Endothelial cell of umbilical vein (primary cell): ENCODE measurements at regions not wholly inside any gene's neighbourhood (a gene's known extent, or its start where the extent isn't known, plus 50 kb on each side); places are given as distances from the start of the nearest gene placed in this dataset.

Source experiments
- BruUV-seq: library from RNA; stranded (reverse); fragments of 400-500 nt; replicated peaks from 2 replicates; lab custom pipeline; 2021; lab: Mats Ljungman, UMichigan
- CTCF ChIA-PET: fragments of 300-600, 350-600 bp; sonication (Branson Sonifier 250); formaldehyde crosslinking; loops from one replicate; lab custom pipeline; 2021; ENCODE audit warnings: antibody characterized with exemption, inconsistent platforms; lab: Charles Lee
- POLR2A ChIA-PET: fragments of 300-600, 350-600 bp; sonication (Branson Sonifier 250); formaldehyde crosslinking; loops from one replicate; lab custom pipeline; 2021; ENCODE audit warnings: antibody characterized with exemption, inconsistent platforms; lab: Charles Lee
- DNase-seq: peaks from one replicate; pipeline ENCODE4 v3.0.0-alpha.2; 2011; ENCODE audit warnings: low read depth, low spot score
- FAIRE-seq: peaks from 2 replicates; lab custom pipeline; 2011; peaks lifted over from hg19 to GRCh38; lab: Jason Lieb, UNC
- H2AFZ ChIP-seq: 2 replicates; pipeline ENCODE4 v1.6.0; 2012; ENCODE audit warnings: low read depth, low read length, control low read depth, inconsistent platforms
- H3K27ac ChIP-seq: 2 replicates; pipeline ENCODE4 v1.5.1; 2011; ENCODE audit warnings: low read depth, mild to moderate bottlenecking, control low read depth, low read length, moderate library complexity; ENCODE audit not compliant: insufficient read depth
- H3K27me3 ChIP-seq, 2 experiments: 2 replicates each; pipeline versions ENCODE4 v1.6.0 to v1.6.1; 2011; ENCODE audit warnings: low read length in 2 of 2, mixed read lengths in 1 of 2; ENCODE audit not compliant: control insufficient read depth in 2 of 2, insufficient read depth in 2 of 2
- H3K36me3 ChIP-seq, 2 experiments: 2 replicates in 1 of 2; 3 replicates in 1 of 2; pipeline ENCODE4 v1.5.1; 2011; ENCODE audit warnings: low read length in 2 of 2, mild to moderate bottlenecking in 1 of 2, moderate library complexity in 1 of 2; ENCODE audit not compliant: control insufficient read depth in 2 of 2, insufficient read depth in 2 of 2; ENCODE audit errors: extremely low read depth in 1 of 2
- H3K4me1 ChIP-seq: 3 replicates; pipeline ENCODE4 v1.5.1; 2011; ENCODE audit warnings: mild to moderate bottlenecking, low read length; ENCODE audit not compliant: control insufficient read depth, insufficient read depth; ENCODE audit errors: extremely low read depth
- H3K4me2 ChIP-seq: 2 replicates; pipeline ENCODE4 v1.6.1; 2011; ENCODE audit warnings: low read length, control low read depth, mixed read lengths; ENCODE audit not compliant: insufficient read depth
- H3K4me3 ChIP-seq, 3 experiments: fragments of 200-600 bp in 1 of 3; sonication (generic), shearing (Covaris generic) in 1 of 3; replicated peaks in 1 of 3; 2 replicates each; pipeline ENCODE4 v1.5.1; 2011 to 2016; ENCODE audit warnings: control low read depth in 3 of 3, low read length in 3 of 3, mild to moderate bottlenecking in 2 of 3, inconsistent platforms in 1 of 3, low read depth in 1 of 3, moderate library complexity in 1 of 3; ENCODE audit not compliant: insufficient read depth in 1 of 3
- H3K79me2 ChIP-seq: 2 replicates; pipeline ENCODE4 v1.6.0; 2012; ENCODE audit warnings: low read length, inconsistent platforms; ENCODE audit not compliant: control insufficient read depth, insufficient read depth
- H3K9ac ChIP-seq: replicated peaks from 2 replicates; pipeline ENCODE3; 2011; ENCODE audit warnings: low read length, control low read depth; ENCODE audit not compliant: insufficient read depth; ENCODE audit errors: extremely low read depth
- H3K9me1 ChIP-seq: replicated peaks from 3 replicates; pipeline ENCODE4 v1.6.0; 2011; ENCODE audit warnings: mild to moderate bottlenecking, low read length; ENCODE audit not compliant: control insufficient read depth, insufficient read depth; ENCODE audit errors: extremely low read depth
- H3K9me3 ChIP-seq: replicated peaks from 2 replicates; pipeline ENCODE4 v1.5.1; 2012; ENCODE audit warnings: low read length, inconsistent platforms; ENCODE audit not compliant: control insufficient read depth, insufficient read depth
- H4K20me1 ChIP-seq: replicated peaks from 2 replicates; pipeline ENCODE3; 2011; ENCODE audit warnings: mild to moderate bottlenecking, low read length; ENCODE audit not compliant: control insufficient read depth, insufficient read depth; ENCODE audit errors: extremely low read depth
- EZH2 ChIP-seq: IDR thresholded peaks from 2 replicates; pipeline ENCODE4 v1.6.1; 2012; ENCODE audit warnings: borderline replicate concordance, low read depth, mild to moderate bottlenecking, moderate library complexity, low read length, inconsistent platforms; ENCODE audit not compliant: severe bottlenecking
- FOS ChIP-seq: IDR thresholded peaks from 2 replicates; pipeline ENCODE4 v1.6.1; 2011; ENCODE audit warnings: mild to moderate bottlenecking, low read length, moderate library complexity, borderline replicate concordance; ENCODE audit not compliant: insufficient read depth
- GATA2 ChIP-seq: IDR thresholded peaks from 2 replicates; pipeline ENCODE4 v1.7.0; 2011; ENCODE audit warnings: low read depth, mild to moderate bottlenecking, moderate library complexity, mixed read lengths, low read length; ENCODE audit not compliant: insufficient read length, insufficient read depth
- JUN ChIP-seq: IDR thresholded peaks from 2 replicates; pipeline ENCODE4 v1.6.1; 2011; ENCODE audit warnings: borderline replicate concordance, low read depth; ENCODE audit not compliant: insufficient read length, insufficient read depth
- MAX ChIP-seq: IDR thresholded peaks from 2 replicates; pipeline ENCODE4 v1.6.1; 2011; ENCODE audit not compliant: insufficient read depth, insufficient read length
- POLR2A ChIP-seq: IDR thresholded peaks from 2 replicates; pipeline ENCODE4 v1.6.1; 2012; ENCODE audit warnings: low read depth, mild to moderate bottlenecking, control low read depth, low read length
- POLR2AphosphoS5 ChIP-seq: IDR thresholded peaks from 2 replicates; pipeline ENCODE4 v1.6.1; 2012; ENCODE audit warnings: low read depth, mild to moderate bottlenecking, control low read depth, low read length, moderate library complexity; ENCODE audit not compliant: insufficient read depth
- dilution Hi-C: fragments of 300-500 bp; cut with MboI; formaldehyde crosslinking; loops from one replicate; pipeline ENCODE4 v1.15.0; 2019; ENCODE audit warnings: low sequenced_read_pairs; ENCODE audit not compliant: extremely low pct_ligation_motif_present
- intact Hi-C: fragments of 100-400 bp; cut with micrococcal nuclease; formaldehyde crosslinking; loops from one replicate; pipeline ENCODE4 v1.10.0; 2022
- TF ChIP-seq, protein P1 (sequence below), 2 donors: IDR thresholded peaks; 1 replicate in 1 of 2; 2 replicates in 1 of 2; pipeline ENCODE4 v1.5.1; 2011; ENCODE audit warnings: low read length in 2 of 2, mild to moderate bottlenecking in 2 of 2, moderate library complexity in 2 of 2, control low read depth in 1 of 2, inconsistent platforms in 1 of 2, low read depth in 1 of 2; ENCODE audit not compliant: insufficient read depth in 1 of 2; ENCODE audit errors: extremely low read depth in 1 of 2

- Histone ChIP-seq H3K9me1 (no peaks in the 10 kb centered on the region), H3K9ac (no peak overlapping the region), H3K79me2 (no peaks in the 10 kb centered on the region), H3K4me1 (no peaks in the 10 kb centered on the region), H3K36me3 (no peaks in the 10 kb centered on the region), H3K27ac (no peak overlapping the region), H3K4me3 (no peak overlapping the region), H3K4me2 (no peak overlapping the region), H2AFZ (no peak overlapping the region), H3K27me3 (no peaks in the 10 kb centered on the region), H4K20me1 (no peaks in the 10 kb centered on the region), H3K9me3 (no peaks in the 10 kb centered on the region)
- intact Hi-C loops, result no loop called here
- ChIA-PET CTCF (no interaction called here), POLR2A (no interaction called here)
- dilution Hi-C loops, result no loop called here
- no peak for DNase-seq
- no peak for FAIRE-seq
- TF ChIP-seq FOS (no peak), GATA2 (no peak), MAX (no peak), EZH2 (no peak), POLR2A (no peak), JUN (no peak), POLR2AphosphoS5 (no peak)
- TF ChIP-seq, protein P1, sequence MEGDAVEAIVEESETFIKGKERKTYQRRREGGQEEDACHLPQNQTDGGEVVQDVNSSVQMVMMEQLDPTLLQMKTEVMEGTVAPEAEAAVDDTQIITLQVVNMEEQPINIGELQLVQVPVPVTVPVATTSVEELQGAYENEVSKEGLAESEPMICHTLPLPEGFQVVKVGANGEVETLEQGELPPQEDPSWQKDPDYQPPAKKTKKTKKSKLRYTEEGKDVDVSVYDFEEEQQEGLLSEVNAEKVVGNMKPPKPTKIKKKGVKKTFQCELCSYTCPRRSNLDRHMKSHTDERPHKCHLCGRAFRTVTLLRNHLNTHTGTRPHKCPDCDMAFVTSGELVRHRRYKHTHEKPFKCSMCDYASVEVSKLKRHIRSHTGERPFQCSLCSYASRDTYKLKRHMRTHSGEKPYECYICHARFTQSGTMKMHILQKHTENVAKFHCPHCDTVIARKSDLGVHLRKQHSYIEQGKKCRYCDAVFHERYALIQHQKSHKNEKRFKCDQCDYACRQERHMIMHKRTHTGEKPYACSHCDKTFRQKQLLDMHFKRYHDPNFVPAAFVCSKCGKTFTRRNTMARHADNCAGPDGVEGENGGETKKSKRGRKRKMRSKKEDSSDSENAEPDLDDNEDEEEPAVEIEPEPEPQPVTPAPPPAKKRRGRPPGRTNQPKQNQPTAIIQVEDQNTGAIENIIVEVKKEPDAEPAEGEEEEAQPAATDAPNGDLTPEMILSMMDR (IDR thresholded peaks at IDR 0.05; ENCODE audit: extremely low read depth in 1 of 2, insufficient read depth in 1 of 2, low read depth in 1 of 2, low read length in 2 of 2), result no peak
- no TSS peak for BruUV-seq
Measured at GRCh38 chr7:10688544-10688943, 285.1 kb upstream of the PHF14 start.
